ENCODE measurements at regions not wholly inside any gene's neighbourhood (a gene's known extent, or its start where the extent isn't known, plus 50 kb on each side); places are given as distances from the start of the nearest gene placed in this dataset.

DNA sequence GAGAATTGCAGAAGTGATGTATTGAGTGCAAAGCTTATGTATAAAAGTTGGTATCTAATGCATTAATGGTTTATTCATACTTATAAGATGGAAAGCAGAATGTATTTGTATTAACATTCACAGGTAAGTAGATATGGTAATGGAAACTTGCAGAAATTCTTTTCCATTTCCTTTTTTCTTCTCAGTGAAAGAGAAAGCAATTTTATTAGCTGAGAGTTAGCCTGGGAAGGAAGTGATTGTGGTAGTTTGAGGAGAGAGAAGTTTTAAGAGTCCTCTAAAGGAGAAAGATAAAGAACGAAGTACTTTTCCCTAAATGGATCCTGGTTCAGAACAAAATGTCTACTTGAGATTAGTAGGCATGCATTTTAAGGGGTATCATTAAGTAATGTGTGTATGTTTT is 60.1 kb upstream of the OSTN start:
- no peak for TF ChIP-seq POLR2A (IDR thresholded peaks at IDR 0.05)
- TF ChIP-seq, protein P1, sequence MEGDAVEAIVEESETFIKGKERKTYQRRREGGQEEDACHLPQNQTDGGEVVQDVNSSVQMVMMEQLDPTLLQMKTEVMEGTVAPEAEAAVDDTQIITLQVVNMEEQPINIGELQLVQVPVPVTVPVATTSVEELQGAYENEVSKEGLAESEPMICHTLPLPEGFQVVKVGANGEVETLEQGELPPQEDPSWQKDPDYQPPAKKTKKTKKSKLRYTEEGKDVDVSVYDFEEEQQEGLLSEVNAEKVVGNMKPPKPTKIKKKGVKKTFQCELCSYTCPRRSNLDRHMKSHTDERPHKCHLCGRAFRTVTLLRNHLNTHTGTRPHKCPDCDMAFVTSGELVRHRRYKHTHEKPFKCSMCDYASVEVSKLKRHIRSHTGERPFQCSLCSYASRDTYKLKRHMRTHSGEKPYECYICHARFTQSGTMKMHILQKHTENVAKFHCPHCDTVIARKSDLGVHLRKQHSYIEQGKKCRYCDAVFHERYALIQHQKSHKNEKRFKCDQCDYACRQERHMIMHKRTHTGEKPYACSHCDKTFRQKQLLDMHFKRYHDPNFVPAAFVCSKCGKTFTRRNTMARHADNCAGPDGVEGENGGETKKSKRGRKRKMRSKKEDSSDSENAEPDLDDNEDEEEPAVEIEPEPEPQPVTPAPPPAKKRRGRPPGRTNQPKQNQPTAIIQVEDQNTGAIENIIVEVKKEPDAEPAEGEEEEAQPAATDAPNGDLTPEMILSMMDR (IDR thresholded peaks at IDR 0.05): no peak
